HG03108 (cell line): ENCODE measurements at regions not wholly inside any gene's neighbourhood (a gene's known extent, or its start where the extent isn't known, plus 50 kb on each side); places are given as distances from the start of the nearest gene placed in this dataset.

Experiments
- ATAC-seq: cut with Tn5 transposase; IDR thresholded peaks from one replicate; pipeline ENCODE4 v1.9.1; 2021; ENCODE audit warnings: moderate library complexity; ENCODE audit not compliant: unreplicated experiment

GRCh38 chr16:73177729-73178295 lies 129.9 kb upstream of the ZFHX3 start:
- no peak for ATAC-seq

GRCh38 chr16:73176577-73177013 lies 128.7 kb upstream of the ZFHX3 start:
- ATAC-seq = no peak

DNA sequence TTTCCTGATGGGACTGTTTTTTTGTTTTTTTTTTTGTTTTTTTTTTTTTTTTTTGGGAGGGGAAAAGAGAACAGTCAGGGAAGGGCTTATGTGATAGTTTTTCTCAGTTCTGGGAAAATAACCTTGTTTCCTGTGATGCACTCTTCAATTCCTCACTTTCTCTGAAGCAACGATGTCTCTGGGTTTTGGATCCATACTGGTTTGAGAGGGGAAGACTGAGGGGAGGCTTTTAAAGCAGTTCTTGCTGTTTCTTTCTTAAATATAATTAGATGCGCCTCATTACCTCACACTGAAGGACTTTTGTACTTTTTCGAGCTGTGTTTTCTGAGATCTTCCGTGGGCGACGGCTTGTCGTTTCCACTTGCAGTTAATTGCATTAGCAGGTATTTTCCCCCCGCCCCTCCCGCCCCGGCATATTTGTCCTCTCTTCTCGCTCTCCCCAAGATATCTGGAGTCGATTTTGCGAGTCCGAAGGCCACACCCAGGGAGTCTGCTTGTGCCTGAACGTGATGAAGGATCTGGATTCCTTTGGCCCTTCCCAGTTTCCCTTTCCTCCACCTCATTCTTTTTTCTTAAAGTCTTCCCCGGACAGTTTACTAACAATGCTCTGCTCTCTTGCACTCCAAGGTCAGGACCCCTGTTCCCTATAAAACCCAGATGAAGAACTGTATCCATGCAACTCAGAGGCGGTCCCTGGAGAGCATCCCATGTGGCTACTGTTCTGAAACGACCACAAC lies 125.2 kb upstream of the ZFHX3 start:
- no peak for ATAC-seq

- ATAC-seq = no peak
Observed at GRCh38 chr16:73172241-73172972, 124.5 kb upstream of the ZFHX3 start.

DNA sequence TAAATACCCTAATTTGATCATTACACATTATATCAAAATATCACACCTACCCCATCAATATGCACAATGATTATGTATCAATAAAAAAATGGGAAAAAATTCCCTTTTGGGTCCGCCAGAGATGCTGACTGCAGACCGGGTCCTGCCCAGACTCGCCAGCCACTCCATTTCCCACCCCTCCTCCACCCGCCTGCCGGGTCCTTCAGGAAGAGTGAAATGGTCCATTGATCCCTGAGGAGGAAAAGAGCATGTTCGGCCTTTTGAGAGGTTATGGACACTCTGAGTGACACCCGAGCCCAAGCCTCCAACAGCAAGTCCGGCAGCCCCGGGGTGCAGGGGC lies 123.9 kb upstream of the ZFHX3 start:
- ATAC-seq = no peak

- no peak for ATAC-seq
Observed at GRCh38 chr16:73171380-73171779, 123.5 kb upstream of the ZFHX3 start.

DNA sequence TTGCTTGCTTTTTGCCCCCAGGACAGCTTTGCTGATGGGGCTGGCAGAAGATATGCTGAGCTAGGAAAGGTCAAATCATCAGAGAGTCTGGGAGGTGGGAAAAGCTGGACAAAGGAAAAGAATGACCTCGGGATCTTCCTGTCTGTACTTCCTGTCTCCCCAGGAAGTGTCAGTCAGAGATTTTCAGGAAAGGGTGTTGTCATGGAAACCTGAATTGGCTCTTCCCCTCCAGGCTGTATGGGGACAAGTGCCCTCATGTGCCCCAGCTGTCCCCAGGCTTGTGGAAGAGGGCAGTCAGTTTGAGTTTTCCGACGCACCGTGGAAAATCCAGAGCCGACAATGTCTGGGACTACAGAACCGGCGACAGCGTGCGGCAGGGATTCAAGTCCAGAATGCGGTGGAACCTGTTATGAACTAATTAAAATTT lies 122.7 kb upstream of the ZFHX3 start:
- ATAC-seq = no peak

GRCh38 chr16:73166947-73167550 lies 119.1 kb upstream of the ZFHX3 start:
- no peak for ATAC-seq

- ATAC-seq = no peak
Observed at GRCh38 chr16:73166441-73166851, 118.5 kb upstream of the ZFHX3 start.

GRCh38 chr16:73163238-73163815 lies 115.4 kb upstream of the ZFHX3 start:
- no peak for ATAC-seq

DNA sequence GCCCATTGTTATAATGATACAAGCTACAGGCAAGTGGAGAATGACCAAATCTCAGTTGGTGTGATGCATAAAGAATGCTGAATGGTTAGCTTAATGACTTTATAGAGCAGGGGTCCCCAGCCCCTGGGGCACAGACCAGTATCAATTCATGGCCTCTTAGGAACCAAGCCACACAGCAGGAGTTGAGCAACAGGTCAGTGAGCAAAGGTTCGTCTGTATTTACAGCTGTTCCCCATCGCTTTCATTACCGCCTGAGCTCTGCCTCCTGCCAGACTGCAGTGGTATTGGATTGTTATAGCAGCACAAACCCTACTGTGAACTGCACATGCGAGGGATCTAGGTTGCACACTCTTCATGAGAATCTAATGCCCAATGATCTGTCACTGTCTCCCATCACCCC lies 114.0 kb upstream of the ZFHX3 start:
- ATAC-seq = no peak

GRCh38 chr16:73159296-73159695 lies 111.4 kb upstream of the ZFHX3 start:
- ATAC-seq = no peak

DNA sequence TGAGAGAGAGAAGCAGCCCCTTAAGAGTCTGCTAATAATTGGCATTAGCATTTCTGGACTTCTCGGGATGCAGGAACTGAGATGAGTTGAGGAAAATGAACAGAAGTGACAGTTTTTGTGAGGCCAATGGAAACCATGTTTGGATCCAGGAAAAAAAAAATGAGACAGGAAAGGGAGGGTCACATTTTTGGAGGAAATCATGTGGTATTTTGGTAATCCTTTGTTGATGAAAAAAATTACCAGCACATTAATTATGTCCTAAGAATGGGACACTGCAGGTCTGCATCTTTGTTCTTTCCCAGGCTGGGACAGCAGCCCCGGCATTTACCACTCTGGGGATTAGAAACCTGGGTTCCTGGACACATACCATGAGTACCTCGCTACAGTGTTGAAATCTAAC lies 109.9 kb upstream of the ZFHX3 start:
- ATAC-seq = no peak

- ATAC-seq = no peak
Observed at GRCh38 chr16:73154063-73154870, 106.3 kb upstream of the ZFHX3 start.

- ATAC-seq = no peak
Observed at GRCh38 chr16:73152386-73153125, 104.6 kb upstream of the ZFHX3 start.

DNA sequence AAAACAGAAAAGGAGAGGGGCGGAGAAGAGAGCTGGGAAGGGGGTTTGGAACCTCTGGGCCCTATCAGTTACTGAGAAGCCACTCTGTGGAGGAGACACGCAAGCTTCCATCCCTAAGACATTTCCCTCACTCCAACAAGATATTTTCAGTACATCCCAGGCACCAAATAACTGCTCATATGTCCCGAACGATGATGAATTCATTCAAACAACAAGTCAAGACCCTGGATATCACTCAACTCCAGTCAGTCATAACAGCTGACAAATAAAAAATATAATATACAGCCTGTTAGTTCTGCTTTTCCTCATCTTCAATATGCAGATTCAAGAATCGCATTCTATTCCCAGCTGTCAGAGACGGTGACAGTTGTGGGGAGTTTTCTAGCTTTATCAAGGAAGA lies 104.0 kb upstream of the ZFHX3 start:
- ATAC-seq = no peak

DNA sequence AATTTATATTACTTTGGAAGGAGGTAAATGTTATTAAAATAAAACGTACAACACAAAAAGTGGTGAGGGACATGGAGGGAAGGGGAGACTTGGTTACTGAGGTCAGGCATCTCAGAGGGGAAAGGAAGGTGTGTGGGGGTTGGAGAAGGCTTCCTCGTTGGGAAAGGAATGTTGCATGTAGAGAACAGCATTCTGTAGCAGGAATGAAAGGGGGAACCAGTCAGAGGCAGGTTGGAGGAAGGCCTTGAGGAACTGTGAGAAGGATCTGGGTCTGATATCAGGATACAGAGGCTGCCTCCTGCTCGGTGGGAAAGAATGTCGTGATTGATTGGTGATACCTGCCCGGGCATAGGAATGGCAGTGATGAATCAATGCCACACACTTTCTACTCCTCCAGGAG lies 103.3 kb upstream of the ZFHX3 start:
- ATAC-seq = no peak

- no peak for ATAC-seq
Observed at GRCh38 chr16:73150786-73151185, 102.9 kb upstream of the ZFHX3 start.

GRCh38 chr16:73149334-73149733 lies 101.4 kb upstream of the ZFHX3 start:
- no peak for ATAC-seq

GRCh38 chr16:73147958-73148357 lies 100.0 kb upstream of the ZFHX3 start:
- ATAC-seq = no peak
